A673 (cell line): ENCODE measurements at regions not wholly inside any gene's neighbourhood (a gene's known extent, or its start where the extent isn't known, plus 50 kb on each side); places are given as distances from the start of the nearest gene placed in this dataset.

Experiments
- CTCF ChIP-seq: fragments of 300-800, 200-600 bp; sonication (generic); conservative IDR thresholded peaks from 2 replicates; pipeline ENCODE4 v1.5.1; 2017; ENCODE audit warnings: low read depth, mild to moderate bottlenecking, antibody characterized with exemption, low read length, moderate library complexity, mixed read lengths
- EZH2 ChIP-seq: fragments of 200-600 bp; sonication (generic); IDR thresholded peaks from 2 replicates; pipeline ENCODE4 v1.6.1; 2017; ENCODE audit warnings: borderline replicate concordance, low read depth, mild to moderate bottlenecking, mixed read lengths, antibody characterized with exemption, low read length; ENCODE audit not compliant: poor library complexity, severe bottlenecking

GRCh38 chr1:213596729-213597128, 391.0 kb upstream of the PROX1 start:
- TF ChIP-seq CTCF = no peak
- TF ChIP-seq EZH2 = no peak
